GM18861 (cell line): ENCODE measurements at regions not wholly inside any gene's neighbourhood (a gene's known extent, or its start where the extent isn't known, plus 50 kb on each side); places are given as distances from the start of the nearest gene placed in this dataset.
A peak's percentile ranks its signal among the peaks of the same experiment; 100 is the strongest.
"Not testable (repeated sequence)": the region's sequence is repeated elsewhere in the genome, so short reads cannot be mapped to it uniquely, and the experiment has no call there.

Experiments used
- ATAC-seq: cut with Tn5 transposase; IDR thresholded peaks from one replicate; pipeline ENCODE4 v1.9.1; 2021; ENCODE audit not compliant: unreplicated experiment

- ATAC-seq: no peak
These were observed 186.3 kb downstream of the EDN1 start for GRCh38 chr6:12476484-12476883.

GRCh38 chr6:12477616-12478015, 187.5 kb downstream of the EDN1 start:
- no peak for ATAC-seq

GRCh38 chr6:12478921-12479320, 188.8 kb downstream of the EDN1 start:
- ATAC-seq: no peak

GRCh38 chr6:12479451-12479850, 189.3 kb downstream of the EDN1 start:
- no peak for ATAC-seq

- no peak for ATAC-seq
These were observed 189.7 kb downstream of the EDN1 start for GRCh38 chr6:12479881-12480280.

GRCh38 chr6:12480379-12480778, 190.2 kb downstream of the EDN1 start:
- ATAC-seq: no peak

GRCh38 chr6:12481292-12481691, 191.1 kb downstream of the EDN1 start:
- no peak for ATAC-seq

- no peak for ATAC-seq
These were observed 191.7 kb downstream of the EDN1 start for GRCh38 chr6:12481850-12482249.

- ATAC-seq: no peak
These were observed 192.5 kb downstream of the EDN1 start for GRCh38 chr6:12482386-12483375.

- peak; percentile 68 for ATAC-seq
These were observed 193.6 kb downstream of the EDN1 start for GRCh38 chr6:12483712-12484111.

GRCh38 chr6:12484519-12484918, 194.4 kb downstream of the EDN1 start:
- ATAC-seq: no peak

- ATAC-seq: no peak
These were observed 195.1 kb downstream of the EDN1 start for GRCh38 chr6:12485226-12485764.

GRCh38 chr6:12485837-12486236, 195.7 kb downstream of the EDN1 start:
- no peak for ATAC-seq

GRCh38 chr6:12490351-12490903, 200.3 kb downstream of the EDN1 start:
- no peak for ATAC-seq

GRCh38 chr6:12490904-12491571, 200.9 kb downstream of the EDN1 start:
- no peak for ATAC-seq

- not testable (repeated sequence) for ATAC-seq
These were observed 202.8 kb downstream of the EDN1 start for GRCh38 chr6:12492929-12493328.

GRCh38 chr6:12493446-12493845, 203.3 kb downstream of the EDN1 start:
- ATAC-seq: no peak

- no peak for ATAC-seq
These were observed 204.0 kb downstream of the EDN1 start for GRCh38 chr6:12494161-12494560.

GRCh38 chr6:12501990-12502389, 211.8 kb downstream of the EDN1 start:
- no peak for ATAC-seq

- no peak for ATAC-seq
These were observed 212.1 kb upstream of the PHACTR1 start for GRCh38 chr6:12504325-12504966.

GRCh38 chr6:12505486-12505885, 211.1 kb upstream of the PHACTR1 start:
- ATAC-seq: no peak
